Astrocyte of the cerebellum (primary cell): ENCODE measurements at regions not wholly inside any gene's neighbourhood (a gene's known extent, or its start where the extent isn't known, plus 50 kb on each side); places are given as distances from the start of the nearest gene placed in this dataset.

Source experiments
- DNase-seq: peaks from one replicate; pipeline ENCODE4 v3.0.0-alpha.2; 2011; ENCODE audit warnings: low read depth
- H3K4me3 ChIP-seq: 2 replicates; pipeline ENCODE4 v1.5.1; 2011; ENCODE audit warnings: mild to moderate bottlenecking, low read depth, low read length, moderate library complexity
- CTCF ChIP-seq: IDR thresholded peaks from 2 replicates; pipeline ENCODE4 v1.5.1; 2012; ENCODE audit warnings: low read length, low read depth, moderate library complexity, mild to moderate bottlenecking; ENCODE audit errors: missing control alignments
- in situ Hi-C: cut with HindIII; loops from 2 replicates; pipeline ENCODE4 v1.10.0; 2017; ENCODE audit warnings: low sequenced_read_pairs

GRCh38 chr2:215876937-215877238 lies 136.5 kb downstream of the MREG start:
- DNase-seq: no peak
- no peak overlapping the region for H3K4me3 ChIP-seq
- in situ Hi-C loops: no loop called here
- TF ChIP-seq CTCF: no peak

- TF ChIP-seq CTCF: no peak
These were observed 137.0 kb downstream of the MREG start for GRCh38 chr2:215876139-215876936.

GRCh38 chr2:215874418-215874817 lies 138.9 kb downstream of the MREG start:
- no peak for DNase-seq
- H3K4me3 ChIP-seq: no peak overlapping the region
- TF ChIP-seq CTCF: no peak
- in situ Hi-C loops: no loop called here

More at GRCh38 chr2:215876139-215876936, 137.0 kb downstream of the MREG start:
- DNase-seq: no peak
- in situ Hi-C loops: no loop called here
- no peak overlapping the region for H3K4me3 ChIP-seq

- no peak for DNase-seq
- in situ Hi-C loops: no loop called here
These were observed 142.4 kb downstream of the MREG start for GRCh38 chr2:215870986-215871385.

GRCh38 chr2:215870088-215870490 lies 143.3 kb downstream of the MREG start:
- in situ Hi-C loops: no loop called here
- no peak for TF ChIP-seq CTCF
- no peak overlapping the region for H3K4me3 ChIP-seq
- DNase-seq: no peak

More at GRCh38 chr2:215870986-215871385, 142.4 kb downstream of the MREG start:
- TF ChIP-seq CTCF: peak; percentile 37
- H3K4me3 ChIP-seq: no peak overlapping the region

- no peak overlapping the region for H3K4me3 ChIP-seq
- no peak for TF ChIP-seq CTCF
- no peak for DNase-seq
- in situ Hi-C loops: no loop called here
These were observed 144.4 kb downstream of the MREG start for GRCh38 chr2:215868846-215869543.
